ENCODE measurements at regions not wholly inside any gene's neighbourhood (a gene's known extent, or its start where the extent isn't known, plus 50 kb on each side); places are given as distances from the start of the nearest gene placed in this dataset.

DNA sequence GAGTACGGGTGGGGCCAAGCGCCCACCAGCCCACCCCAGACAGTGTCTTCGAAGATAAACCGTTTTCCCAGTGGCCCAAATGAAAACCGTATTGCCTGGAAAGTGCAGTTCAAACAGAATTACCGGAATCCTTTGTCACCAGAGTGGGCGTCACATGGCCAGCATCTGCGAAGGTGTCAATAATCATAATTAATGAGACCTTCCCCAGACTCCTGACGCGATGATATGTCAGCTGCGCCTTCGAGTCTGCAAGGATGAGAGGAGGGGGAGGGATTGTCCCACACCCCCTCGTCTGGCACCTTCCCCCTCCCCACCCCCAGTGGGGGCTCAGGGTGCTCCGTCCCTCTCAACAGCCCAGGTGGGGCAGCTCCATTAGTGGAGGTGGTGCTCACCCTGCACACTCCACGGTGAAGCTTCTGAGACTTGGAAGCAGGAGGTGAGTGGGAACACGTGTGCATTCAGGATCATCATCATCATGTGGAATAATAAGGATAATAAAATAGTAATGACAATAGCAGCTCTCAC is 215.1 kb downstream of the PTPRU start:
- no peaks in the 10 kb centered on the region for H3K9me3 Mint-ChIP-seq

GRCh38 chr1:29450591-29450990 is 214.3 kb downstream of the PTPRU start:
- H3K36me3 Mint-ChIP-seq, result no peaks in the 10 kb centered on the region
- no peak overlapping the region for H3K4me3 Mint-ChIP-seq
- H3K27ac Mint-ChIP-seq, result no peak overlapping the region
- H3K4me1 Mint-ChIP-seq, result no peaks in the 10 kb centered on the region
- no peaks in the 10 kb centered on the region for H3K9me3 Mint-ChIP-seq
- no peak for DNase-seq (ENCODE audit: low spot score in 2 of 2)
- ATAC-seq, result no peak

More for the DNA sequence above, 215.1 kb downstream of the PTPRU start:
- DNase-seq (ENCODE audit: low spot score in 2 of 2), result no peak
- H3K27ac Mint-ChIP-seq, result no peak overlapping the region
- no peaks in the 10 kb centered on the region for H3K4me1 Mint-ChIP-seq
- H3K4me3 Mint-ChIP-seq, result no peak overlapping the region
- no peak for ATAC-seq
- H3K36me3 Mint-ChIP-seq, result no peaks in the 10 kb centered on the region

DNA sequence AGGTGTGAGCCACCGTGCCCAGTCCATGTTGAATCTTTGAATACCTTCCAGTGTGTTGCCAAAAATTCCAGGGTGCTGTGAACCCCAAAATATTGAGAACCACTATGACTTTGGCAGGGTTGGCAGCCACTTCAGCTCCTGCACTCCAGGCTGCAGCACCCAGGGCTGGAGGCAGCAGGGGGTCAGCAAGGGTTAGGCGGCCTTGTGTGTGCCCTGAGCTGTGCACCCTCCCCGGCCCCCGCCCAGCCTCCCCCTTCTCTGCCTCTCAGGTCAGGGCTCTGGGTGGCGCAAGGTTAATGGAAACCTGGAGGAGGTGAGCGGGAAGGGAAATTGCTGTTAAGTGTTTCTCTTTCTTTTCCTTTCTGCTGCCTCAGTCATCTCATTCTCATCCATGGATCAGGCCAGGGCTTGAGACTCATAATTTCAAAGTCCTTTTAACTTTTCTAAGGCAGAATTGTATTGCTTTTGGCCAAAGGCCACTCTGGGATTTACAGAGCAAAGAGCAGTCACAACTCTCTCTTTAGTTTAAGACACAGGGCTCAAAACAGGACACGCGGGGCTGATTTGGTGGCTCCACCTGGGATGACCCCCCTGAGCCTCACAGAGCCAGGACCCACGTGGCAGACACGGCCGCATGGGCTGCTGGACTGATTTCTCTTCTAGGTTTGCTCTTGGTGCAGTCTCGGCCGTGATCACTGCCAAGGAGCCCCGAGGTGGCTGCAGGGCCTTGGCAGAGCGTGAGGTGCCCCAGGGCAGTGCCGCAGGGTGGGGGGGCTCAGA is 212.3 kb downstream of the PTPRU start:
- no peak for ATAC-seq
- Mint-ChIP-seq H3K36me3 (no peaks in the 10 kb centered on the region), H3K9me3 (no peaks in the 10 kb centered on the region), H3K4me3 (no peak overlapping the region), H3K27ac (no peak overlapping the region), H3K4me1 (no peaks in the 10 kb centered on the region)
- DNase-seq (ENCODE audit: low spot score in 2 of 2), result no peak

DNA sequence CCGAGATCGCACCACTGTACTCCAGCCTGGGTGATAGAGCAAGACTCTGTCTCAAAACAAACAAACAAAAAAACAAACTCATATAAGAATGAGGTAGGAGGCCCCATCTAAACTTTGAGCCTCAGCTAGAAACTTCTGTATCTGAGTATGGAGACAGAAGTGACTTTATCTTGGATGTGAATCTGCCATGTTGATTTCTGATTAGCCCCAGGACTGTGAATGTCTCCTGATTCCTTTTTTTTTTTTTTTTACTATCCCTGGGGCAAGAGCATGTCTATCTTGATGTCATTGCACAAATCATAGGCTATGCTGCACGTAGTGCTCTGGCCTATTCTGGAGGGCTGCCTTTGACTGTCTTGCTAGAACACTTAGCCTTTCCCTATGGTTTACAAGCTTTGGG is 211.0 kb downstream of the PTPRU start:
- Mint-ChIP-seq H3K4me1 (no peaks in the 10 kb centered on the region), H3K27ac (no peak overlapping the region), H3K9me3 (no peaks in the 10 kb centered on the region), H3K4me3 (no peak overlapping the region), H3K36me3 (no peaks in the 10 kb centered on the region)
- no peak for DNase-seq (ENCODE audit: low spot score in 2 of 2)
- ATAC-seq, result no peak

GRCh38 chr1:29444782-29445729 is 208.7 kb downstream of the PTPRU start:
- no peak overlapping the region for H3K4me3 Mint-ChIP-seq
- no peaks in the 10 kb centered on the region for H3K4me1 Mint-ChIP-seq
- DNase-seq (ENCODE audit: low spot score in 2 of 2), result no peak
- H3K36me3 Mint-ChIP-seq, result no peaks in the 10 kb centered on the region
- no peak overlapping the region for H3K27ac Mint-ChIP-seq
- no peak for ATAC-seq
- H3K9me3 Mint-ChIP-seq, result no peaks in the 10 kb centered on the region

- Mint-ChIP-seq H3K4me1 (no peaks in the 10 kb centered on the region), H3K27ac (no peak overlapping the region), H3K9me3 (no peaks in the 10 kb centered on the region), H3K36me3 (no peaks in the 10 kb centered on the region), H3K4me3 (no peak overlapping the region)
- DNase-seq (ENCODE audit: low spot score in 2 of 2) (no peak), ATAC-seq (no peak)
These were observed 207.9 kb downstream of the PTPRU start for GRCh38 chr1:29444081-29444715.

GRCh38 chr1:29441916-29442668 is 205.8 kb downstream of the PTPRU start:
- no peaks in the 10 kb centered on the region for H3K36me3 Mint-ChIP-seq
- ATAC-seq (no peak), DNase-seq (ENCODE audit: low spot score in 2 of 2) (no peak)
- H3K4me3 Mint-ChIP-seq, result no peak overlapping the region
- no peak overlapping the region for H3K27ac Mint-ChIP-seq
- H3K4me1 Mint-ChIP-seq, result no peaks in the 10 kb centered on the region
- H3K9me3 Mint-ChIP-seq, result no peaks in the 10 kb centered on the region

DNA sequence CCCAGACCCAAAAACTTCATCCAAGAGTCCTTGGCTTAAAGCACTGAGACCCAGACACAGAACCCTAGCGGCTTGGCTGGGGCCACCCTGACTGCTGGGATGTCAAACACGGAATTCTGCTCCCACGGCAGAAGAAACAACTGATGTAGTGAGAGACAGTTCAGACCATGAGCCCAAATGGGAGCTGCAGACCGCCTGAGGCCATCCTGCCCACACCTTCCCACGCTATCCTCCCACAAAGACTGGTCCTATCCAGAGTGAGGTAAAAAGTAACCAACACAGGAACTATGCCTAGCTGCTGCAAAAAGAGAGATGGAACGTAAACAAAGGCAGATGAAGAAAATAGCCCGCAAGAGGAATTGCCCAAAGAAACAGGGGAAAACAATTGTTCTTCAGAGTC is 203.3 kb downstream of the PTPRU start:
- Mint-ChIP-seq H3K36me3 (no peaks in the 10 kb centered on the region), H3K9me3 (no peaks in the 10 kb centered on the region), H3K4me3 (no peak overlapping the region), H3K4me1 (no peaks in the 10 kb centered on the region), H3K27ac (no peak overlapping the region)
- ATAC-seq, result no peak
- DNase-seq (ENCODE audit: low spot score in 2 of 2), result no peak

DNA sequence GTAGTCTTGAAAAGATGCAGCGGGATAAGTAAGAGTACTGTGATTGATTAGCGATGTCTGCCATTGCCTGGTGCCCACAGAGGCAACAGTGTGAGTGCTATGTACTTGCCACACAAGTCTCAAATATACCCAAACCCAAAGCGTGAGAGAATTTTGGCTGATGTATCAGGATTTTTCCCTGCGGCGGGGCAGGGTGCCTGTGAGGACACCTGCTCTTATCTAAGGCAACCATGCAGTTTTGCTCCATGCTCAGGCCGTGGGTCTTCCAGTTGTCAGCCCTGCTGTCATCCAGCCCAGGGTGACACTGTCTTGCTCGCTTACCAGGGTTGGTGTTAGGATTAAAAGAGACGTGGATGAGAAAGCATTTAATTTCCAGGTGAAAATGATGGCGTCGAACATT is 202.7 kb downstream of the PTPRU start:
- Mint-ChIP-seq H3K27ac (no peak overlapping the region), H3K9me3 (no peaks in the 10 kb centered on the region), H3K4me3 (no peak overlapping the region), H3K36me3 (no peaks in the 10 kb centered on the region), H3K4me1 (no peaks in the 10 kb centered on the region)
- ATAC-seq (no peak), DNase-seq (ENCODE audit: low spot score in 2 of 2) (no peak)

DNA sequence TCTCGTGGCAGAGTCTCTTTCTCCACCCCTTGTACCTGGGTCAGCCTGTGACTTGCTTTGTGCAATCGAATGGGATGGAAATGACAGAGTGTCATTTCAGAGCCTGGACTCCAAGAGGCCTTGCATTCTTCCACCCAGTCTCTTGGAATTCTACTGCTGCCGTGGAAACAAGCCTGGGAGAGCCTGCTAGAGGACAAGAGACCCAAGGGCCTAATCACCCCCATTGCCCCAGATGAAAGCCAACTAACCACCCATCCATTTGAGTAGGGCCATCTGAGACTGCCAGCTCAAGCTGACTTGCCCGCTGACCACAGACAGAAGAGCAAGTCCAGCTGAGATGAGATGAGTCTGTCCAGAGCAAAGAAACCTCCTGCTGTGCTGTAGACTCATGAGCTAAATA is 201.6 kb downstream of the PTPRU start:
- no peak for ATAC-seq
- H3K4me1 Mint-ChIP-seq, result no peaks in the 10 kb centered on the region
- no peak overlapping the region for H3K27ac Mint-ChIP-seq
- H3K9me3 Mint-ChIP-seq, result no peaks in the 10 kb centered on the region
- DNase-seq (ENCODE audit: low spot score in 2 of 2), result no peak
- H3K36me3 Mint-ChIP-seq, result no peaks in the 10 kb centered on the region
- no peak overlapping the region for H3K4me3 Mint-ChIP-seq

DNA sequence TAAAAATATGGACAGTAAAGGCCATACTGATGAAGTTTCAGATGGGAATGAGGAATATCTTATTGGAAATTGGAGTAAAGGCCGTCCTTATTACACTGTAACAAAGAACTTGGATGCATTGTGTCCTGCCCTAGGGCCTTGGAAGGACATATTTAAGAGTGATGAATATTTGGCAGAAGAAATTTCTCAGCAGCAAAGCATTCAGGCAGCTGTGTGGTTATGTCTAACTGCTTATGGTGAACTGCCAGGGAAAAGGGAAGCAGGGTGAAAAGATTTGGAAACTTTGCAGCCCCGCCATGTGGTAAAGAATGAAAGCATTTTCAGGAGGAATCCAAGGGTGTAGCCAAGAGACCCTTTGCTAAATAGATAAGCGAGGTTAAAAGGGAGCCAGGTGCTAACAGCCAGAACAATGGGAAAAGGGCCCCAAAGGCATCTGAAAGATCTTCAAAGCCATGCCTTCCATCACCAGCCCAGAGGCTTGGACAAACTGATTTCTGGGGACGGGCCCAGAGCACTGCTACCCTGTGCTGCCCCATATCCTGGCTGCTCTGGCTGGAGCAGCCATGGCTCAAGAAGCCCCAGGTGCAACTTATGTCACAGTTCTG is 200.0 kb downstream of the PTPRU start:
- ATAC-seq, result peak; percentile 32
- Mint-ChIP-seq H3K9me3 (peaks cover 5% of the 10 kb centered on the region), H3K4me1 (no peaks in the 10 kb centered on the region), H3K27ac (no peak overlapping the region), H3K36me3 (no peaks in the 10 kb centered on the region), H3K4me3 (no peak overlapping the region)
- no peak for DNase-seq (ENCODE audit: low spot score in 2 of 2)

GRCh38 chr1:29433830-29434229 is 197.5 kb downstream of the PTPRU start:
- Mint-ChIP-seq H3K4me1 (no peaks in the 10 kb centered on the region), H3K27ac (no peak overlapping the region), H3K4me3 (no peak overlapping the region), H3K36me3 (no peaks in the 10 kb centered on the region), H3K9me3 (peaks cover 5% of the 10 kb centered on the region)
- DNase-seq (ENCODE audit: low spot score in 2 of 2), result no peak
- no peak for ATAC-seq

GRCh38 chr1:29431138-29431537 is 194.8 kb downstream of the PTPRU start:
- DNase-seq (ENCODE audit: low spot score in 2 of 2), result no peak
- Mint-ChIP-seq H3K4me3 (no peak overlapping the region), H3K36me3 (no peaks in the 10 kb centered on the region), H3K4me1 (no peaks in the 10 kb centered on the region), H3K27ac (no peak overlapping the region), H3K9me3 (peaks cover 5% of the 10 kb centered on the region)
- no peak for ATAC-seq

DNA sequence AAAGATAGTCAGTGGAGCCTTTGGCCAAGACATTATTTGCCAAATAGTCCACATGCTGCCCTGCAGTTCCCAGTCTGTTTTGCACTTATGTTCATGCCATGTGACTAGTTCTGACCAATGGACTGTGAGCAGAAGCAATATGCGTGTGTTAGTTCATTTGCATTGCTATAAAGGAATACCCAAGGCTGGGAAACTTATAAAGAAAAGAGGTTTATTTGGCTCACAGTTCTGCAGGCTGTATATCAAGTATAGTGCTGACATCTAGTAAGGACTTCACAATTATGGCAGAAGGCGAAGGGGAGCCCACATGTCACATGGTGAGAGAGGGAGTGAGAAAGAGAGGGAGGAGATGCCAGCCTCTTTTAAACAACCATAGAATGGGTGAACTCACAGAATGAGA is 193.3 kb downstream of the PTPRU start:
- no peak overlapping the region for H3K27ac Mint-ChIP-seq
- peaks cover 5% of the 10 kb centered on the region for H3K9me3 Mint-ChIP-seq
- H3K4me3 Mint-ChIP-seq, result no peak overlapping the region
- no peaks in the 10 kb centered on the region for H3K4me1 Mint-ChIP-seq
- no peak for ATAC-seq
- no peak for DNase-seq (ENCODE audit: low spot score in 2 of 2)
- H3K36me3 Mint-ChIP-seq, result no peaks in the 10 kb centered on the region
